ENCODE measurements at regions not wholly inside any gene's neighbourhood (a gene's known extent, or its start where the extent isn't known, plus 50 kb on each side); places are given as distances from the start of the nearest gene placed in this dataset.

DNA sequence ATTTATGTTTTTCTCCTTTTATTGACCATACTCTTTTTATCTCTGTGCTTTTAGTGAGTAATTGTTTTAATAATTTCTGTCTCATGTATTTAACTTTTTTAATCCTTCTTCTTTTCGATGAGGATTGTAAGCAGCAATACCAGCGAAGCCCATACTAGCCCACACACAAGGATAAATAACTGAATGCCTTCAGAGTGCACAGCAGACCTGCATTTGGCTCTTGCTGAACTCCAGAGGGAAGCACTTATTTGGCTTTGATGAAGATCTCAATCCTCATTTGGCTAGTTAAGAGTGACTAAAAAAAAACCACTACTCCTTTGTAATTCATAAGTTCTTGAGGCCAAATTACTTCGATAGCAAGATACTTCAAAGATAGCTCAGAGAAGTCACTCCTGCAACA, 293.3 kb downstream of the METTL15 start:
- DNase-seq (ENCODE audit: low read depth), result no peak
- TF ChIP-seq CTCF (IDR thresholded peaks at IDR 0.05; ENCODE audit: control insufficient read depth, insufficient read depth, low read depth, low read length, missing control alignments), result no peak
- no peak overlapping the region for H3K4me3 ChIP-seq (ENCODE audit: control insufficient read depth, low read depth, low read length)

- no peak overlapping the region for H3K4me3 ChIP-seq (ENCODE audit: control insufficient read depth, low read depth, low read length)
- TF ChIP-seq CTCF (IDR thresholded peaks at IDR 0.05; ENCODE audit: control insufficient read depth, insufficient read depth, low read depth, low read length, missing control alignments), result no peak
- DNase-seq (ENCODE audit: low read depth), result no peak
These were observed 292.3 kb downstream of the METTL15 start for GRCh38 chr11:28400331-28401100.

DNA sequence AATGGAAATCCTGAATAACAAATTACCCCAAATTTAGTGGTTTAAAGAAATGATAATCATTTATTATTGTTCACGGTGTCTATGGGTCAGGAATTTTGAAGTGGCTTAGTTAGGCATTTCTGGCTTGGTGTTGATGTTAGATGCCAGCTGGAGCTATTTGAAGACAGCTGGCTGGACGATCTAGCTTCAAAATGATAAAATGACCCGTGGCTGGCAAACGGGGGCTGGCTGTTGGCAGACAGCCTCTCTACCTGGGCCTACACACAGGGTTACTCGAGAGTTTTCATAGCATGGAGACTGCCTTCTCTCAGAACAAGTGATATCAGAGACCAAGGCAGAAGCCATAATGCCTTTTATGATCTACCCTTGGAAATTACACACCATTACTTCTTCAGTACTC, 285.2 kb downstream of the METTL15 start:
- H3K4me3 ChIP-seq (ENCODE audit: control insufficient read depth, low read depth, low read length), result no peak overlapping the region
- TF ChIP-seq CTCF (IDR thresholded peaks at IDR 0.05; ENCODE audit: control insufficient read depth, insufficient read depth, low read depth, low read length, missing control alignments), result no peak
- DNase-seq (ENCODE audit: low read depth), result no peak

DNA sequence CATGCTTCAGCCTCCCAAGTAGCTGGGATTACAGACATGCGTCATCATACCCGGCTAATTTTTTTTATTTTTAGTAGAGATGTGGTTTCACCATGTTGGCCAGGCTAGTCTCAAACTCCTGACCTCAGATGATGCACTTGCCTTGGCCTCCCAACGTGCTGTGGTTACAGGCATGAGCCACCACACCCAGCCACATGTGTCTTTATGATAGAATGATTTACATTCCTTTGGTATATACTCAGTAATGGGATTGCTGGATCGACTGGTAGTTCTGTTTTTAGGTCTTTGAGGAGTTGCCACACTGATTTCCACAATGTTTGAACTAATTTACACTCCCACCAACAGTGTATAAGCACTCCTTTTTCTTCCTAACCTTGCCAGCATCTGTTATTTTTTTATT, 276.2 kb downstream of the METTL15 start:
- peak; percentile 97 for DNase-seq (ENCODE audit: low read depth)
- no peak overlapping the region for H3K4me3 ChIP-seq (ENCODE audit: control insufficient read depth, low read depth, low read length)
- no peak for TF ChIP-seq CTCF (IDR thresholded peaks at IDR 0.05; ENCODE audit: control insufficient read depth, insufficient read depth, low read depth, low read length, missing control alignments)

- TF ChIP-seq CTCF (IDR thresholded peaks at IDR 0.05; ENCODE audit: control insufficient read depth, insufficient read depth, low read depth, low read length, missing control alignments), result no peak
- peak; percentile 47 for DNase-seq (ENCODE audit: low read depth)
- H3K4me3 ChIP-seq (ENCODE audit: control insufficient read depth, low read depth, low read length), result no peak overlapping the region
These were observed 275.3 kb downstream of the METTL15 start for GRCh38 chr11:28383456-28383855.
